Ovary (tissue), 7 donors: ENCODE measurements at regions not wholly inside any gene's neighbourhood (a gene's known extent, or its start where the extent isn't known, plus 50 kb on each side); places are given as distances from the start of the nearest gene placed in this dataset.

ENCODE experiments used
- DNase-seq, 5 donors: peaks; one replicate each; pipeline ENCODE4 v3.0.0-alpha.2; 2019 to 2020
- H3K27ac ChIP-seq, 2 donors: fragments of 200-600 bp; one replicate each; pipeline versions ENCODE4 v1.5.1 to v1.8.0; 2019 to 2022
- H3K27me3 ChIP-seq: fragments of 200-600 bp; one replicate; pipeline ENCODE4 v1.8.0; 2022
- H3K36me3 ChIP-seq: fragments of 200-600 bp; sonication (generic); one replicate; pipeline ENCODE4 v1.5.1; 2019
- H3K4me1 ChIP-seq: one replicate; pipeline ENCODE4 v1.8.1; 2013; ENCODE audit warnings: mild to moderate bottlenecking, moderate library complexity; ENCODE audit not compliant: insufficient read depth
- H3K4me3 ChIP-seq: fragments of 200-600 bp; sonication (generic); one replicate; pipeline ENCODE4 v1.5.1; 2017
- H3K9me3 ChIP-seq, 2 donors: fragments of 200-600 bp in 1 of 2; sonication (generic) in 1 of 2; one replicate each; pipeline versions ENCODE4 v1.5.1 to v1.8.1; 2013 to 2019; ENCODE audit warnings: mild to moderate bottlenecking in 1 of 2, moderate library complexity in 1 of 2
- EP300 ChIP-seq: sonication (generic); formaldehyde crosslinking; IDR thresholded peaks from one replicate; pipeline ENCODE4 v1.6.1; 2017; ENCODE audit warnings: antibody characterized with exemption
- POLR2A ChIP-seq: fragments of 450-650 bp; IDR thresholded peaks from one replicate; pipeline ENCODE4 v1.6.1; 2017; ENCODE audit warnings: antibody characterized with exemption, mild to moderate bottlenecking, moderate library complexity
- WGBS, 3 donors: extraction: QIAGEN DNeasy Blood & Tissue Kit in 1 of 3; methylation state at CpG; one replicate each; pipeline versions ENCODE4 v1.1.5 to v1.1.7; 2013 to 2017; 5-methylcytosine and 5-hydroxymethylcytosine counted together
- intact Hi-C, 4 donors: fragments of 100-400 bp; cut with DNase I; formaldehyde crosslinking; loops; one replicate each; pipeline versions ENCODE4 v1.11.0 to v1.15.1; 2022 to 2023
- TF ChIP-seq, protein P1 (sequence below), 3 donors: fragments of 450-650 bp in 2 of 3; fragments of 200-600 bp in 1 of 3; IDR thresholded peaks; one replicate each; pipeline versions ENCODE4 v1.5.1 to v1.8.0; 2016 to 2022; ENCODE audit warnings: antibody characterized with exemption in 3 of 3, mild to moderate bottlenecking in 1 of 3
- donor health status: DM: no; HTN: no; CAD: no; lungs with moderate emphysema.
- donor health status: DM: no; HTN: no; CAD: no.
- donor health status: Bipolar disorder and iron deficiency.
- donor health status: DM: no; HTN: no; CAD: no.
- donor health status: DM: yes; HTN: yes; CAD: no.

DNA sequence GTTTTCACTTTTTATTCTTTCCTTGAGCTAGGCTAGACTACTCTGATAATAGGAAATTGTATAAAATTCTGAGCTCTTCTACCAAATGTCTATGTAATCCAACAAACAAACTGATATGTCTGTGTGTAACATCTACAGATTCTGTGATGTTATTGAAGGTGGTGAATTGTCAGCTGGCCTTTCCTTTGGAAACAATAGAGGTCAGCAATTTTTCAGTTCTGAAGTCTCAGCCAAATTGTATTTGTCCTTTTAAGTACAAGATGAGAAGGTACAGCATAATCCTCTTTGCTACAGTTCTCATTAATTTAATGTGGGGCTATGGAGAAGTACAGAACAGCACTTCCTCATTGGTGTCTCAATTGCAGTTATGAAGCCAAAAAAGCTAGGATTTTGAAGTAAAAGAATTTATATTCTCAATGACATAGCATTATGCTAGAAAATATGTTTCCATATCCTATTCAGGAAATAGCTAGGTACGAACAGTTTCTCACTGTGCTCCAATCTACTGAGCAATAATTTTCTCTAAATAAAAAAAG lies 198.0 kb downstream of the HINT1 start:
- no peak for DNase-seq
- Histone ChIP-seq H3K27ac (no peak overlapping the region), H3K4me3 (no peak overlapping the region), H3K9me3 (no peaks in the 10 kb centered on the region), H3K27me3 (no peaks in the 10 kb centered on the region), H3K36me3 (no peaks in the 10 kb centered on the region), H3K4me1 (no peaks in the 10 kb centered on the region)
- WGBS, 3 donors, result 28 to 57% (median 32%) methylated on average over 1 of the region's 1 CpG
- intact Hi-C loops, result no loop called here
- TF ChIP-seq POLR2A (no peak), EP300 (no peak)
- TF ChIP-seq, protein P1, sequence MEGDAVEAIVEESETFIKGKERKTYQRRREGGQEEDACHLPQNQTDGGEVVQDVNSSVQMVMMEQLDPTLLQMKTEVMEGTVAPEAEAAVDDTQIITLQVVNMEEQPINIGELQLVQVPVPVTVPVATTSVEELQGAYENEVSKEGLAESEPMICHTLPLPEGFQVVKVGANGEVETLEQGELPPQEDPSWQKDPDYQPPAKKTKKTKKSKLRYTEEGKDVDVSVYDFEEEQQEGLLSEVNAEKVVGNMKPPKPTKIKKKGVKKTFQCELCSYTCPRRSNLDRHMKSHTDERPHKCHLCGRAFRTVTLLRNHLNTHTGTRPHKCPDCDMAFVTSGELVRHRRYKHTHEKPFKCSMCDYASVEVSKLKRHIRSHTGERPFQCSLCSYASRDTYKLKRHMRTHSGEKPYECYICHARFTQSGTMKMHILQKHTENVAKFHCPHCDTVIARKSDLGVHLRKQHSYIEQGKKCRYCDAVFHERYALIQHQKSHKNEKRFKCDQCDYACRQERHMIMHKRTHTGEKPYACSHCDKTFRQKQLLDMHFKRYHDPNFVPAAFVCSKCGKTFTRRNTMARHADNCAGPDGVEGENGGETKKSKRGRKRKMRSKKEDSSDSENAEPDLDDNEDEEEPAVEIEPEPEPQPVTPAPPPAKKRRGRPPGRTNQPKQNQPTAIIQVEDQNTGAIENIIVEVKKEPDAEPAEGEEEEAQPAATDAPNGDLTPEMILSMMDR (IDR thresholded peaks at IDR 0.05), result no peak

GRCh38 chr5:130965920-130966319 lies 199.1 kb downstream of the HINT1 start:
- no peak for DNase-seq
- TF ChIP-seq EP300 (no peak), POLR2A (no peak)
- TF ChIP-seq, protein P1 (IDR thresholded peaks at IDR 0.05), result no peak
- intact Hi-C loops, result no loop called here
- Histone ChIP-seq H3K9me3 (no peaks in the 10 kb centered on the region), H3K4me1 (no peaks in the 10 kb centered on the region), H3K27me3 (no peaks in the 10 kb centered on the region), H3K27ac (no peak overlapping the region), H3K36me3 (no peaks in the 10 kb centered on the region), H3K4me3 (no peak overlapping the region)
- 97 to 100% (median 97%) methylated on average over 1 of the region's 1 CpG for WGBS, 3 donors

DNA sequence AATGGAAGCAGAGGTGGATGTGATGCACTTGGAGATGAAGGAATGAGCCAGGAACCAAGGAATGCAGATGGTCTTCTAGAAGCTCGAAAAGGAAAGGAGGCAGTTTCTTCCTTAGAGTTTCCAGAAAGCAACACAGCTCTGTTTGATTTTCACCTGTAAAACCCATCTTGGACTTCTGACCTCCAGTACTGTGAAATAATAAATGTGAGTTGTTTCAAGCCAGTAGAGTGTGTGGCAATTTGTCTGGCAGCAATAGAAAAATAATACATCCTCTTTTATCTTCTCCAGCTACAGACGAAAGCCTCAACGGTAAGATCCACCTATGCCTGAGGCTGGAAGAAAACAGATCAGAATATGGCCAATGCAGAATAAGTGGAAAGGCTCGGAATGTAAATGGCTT lies 199.7 kb downstream of the HINT1 start:
- H3K4me1 ChIP-seq, result no peaks in the 10 kb centered on the region
- intact Hi-C loops, result no loop called here
- no peaks in the 10 kb centered on the region for H3K9me3 ChIP-seq
- H3K36me3 ChIP-seq, result no peaks in the 10 kb centered on the region
- WGBS, 3 donors, result 83% methylated on average over 4 of the region's 4 CpGs
- no peak overlapping the region for H3K4me3 ChIP-seq
- H3K27me3 ChIP-seq, result no peaks in the 10 kb centered on the region
- TF ChIP-seq EP300 (no peak), POLR2A (no peak)
- TF ChIP-seq, protein P1 (IDR thresholded peaks at IDR 0.05), result no peak
- no peak overlapping the region for H3K27ac ChIP-seq
- DNase-seq, result no peak

GRCh38 chr5:130964231-130965202 lies 200.5 kb downstream of the HINT1 start:
- intact Hi-C loops, result no loop called here
- no peaks in the 10 kb centered on the region for H3K4me1 ChIP-seq
- TF ChIP-seq, protein P1 (IDR thresholded peaks at IDR 0.05), result no peak
- no peak for TF ChIP-seq POLR2A
- TF ChIP-seq EP300, result no peak
- 31 to 39% (median 36%) methylated on average over 3 of the region's 3 CpGs for WGBS, 3 donors
- DNase-seq, result no peak
- H3K27me3 ChIP-seq, result no peaks in the 10 kb centered on the region
- no peak overlapping the region for H3K4me3 ChIP-seq
- no peaks in the 10 kb centered on the region for H3K9me3 ChIP-seq
- no peak overlapping the region for H3K27ac ChIP-seq
- H3K36me3 ChIP-seq, result no peaks in the 10 kb centered on the region
